Transverse colon (tissue), 4 donors: ENCODE measurements at regions not wholly inside any gene's neighbourhood (a gene's known extent, or its start where the extent isn't known, plus 50 kb on each side); places are given as distances from the start of the nearest gene placed in this dataset.
A peak's percentile ranks its signal among the peaks of the same experiment; 100 is the strongest.

ENCODE experiments used
- DNase-seq: peaks from one replicate; pipeline ENCODE4 v3.0.0-alpha.2; 2019
- H3K27ac ChIP-seq, 4 donors: fragments of 200-600 bp; sonication (generic); 2 replicates each; pipeline ENCODE4 v1.5.1; 2016 to 2018; ENCODE audit warnings: inconsistent platforms in 4 of 4
- H3K27me3 ChIP-seq: fragments of 200-600 bp; sonication (generic); 2 replicates; pipeline ENCODE4 v1.5.1; 2017; ENCODE audit warnings: inconsistent platforms
- H3K36me3 ChIP-seq, 4 donors: fragments of 200-600 bp; sonication (generic); 2 replicates each; pipeline ENCODE4 v1.5.1; 2017 to 2019; ENCODE audit warnings: inconsistent platforms in 4 of 4
- H3K4me1 ChIP-seq, 4 donors: fragments of 200-600 bp; sonication (generic); 2 replicates each; pipeline ENCODE4 v1.5.1; 2017 to 2020; ENCODE audit warnings: inconsistent platforms in 4 of 4
- H3K4me3 ChIP-seq, 4 donors: fragments of 200-600 bp; sonication (generic); 1 replicate in 1 of 4; 2 replicates in 3 of 4; pipeline versions ENCODE4 v1.5.1 to v1.6.1; 2017 to 2019; ENCODE audit warnings: inconsistent platforms in 4 of 4
- H3K9me3 ChIP-seq, 2 donors: fragments of 200-600 bp; sonication (generic); 2 replicates each; pipeline ENCODE4 v1.5.1; 2017 to 2019; ENCODE audit warnings: inconsistent platforms in 2 of 2
- CTCF ChIP-seq, 5 experiments: fragments of 200-600 bp in 3 of 5; fragments of 450-650 bp in 2 of 5; sonication (generic) in 3 of 5; IDR thresholded peaks; 1 replicate in 2 of 5; 2 replicates in 3 of 5; pipeline ENCODE4 v1.5.1; 2016 to 2017; ENCODE audit warnings: antibody characterized with exemption in 5 of 5, inconsistent platforms in 3 of 5, mild to moderate bottlenecking in 2 of 5, moderate library complexity in 1 of 5
- EP300 ChIP-seq: sonication (generic); formaldehyde crosslinking; IDR thresholded peaks from one replicate; pipeline ENCODE4 v1.6.1; 2017; ENCODE audit warnings: antibody characterized with exemption, low read depth
- POLR2A ChIP-seq: fragments of 450-650 bp; IDR thresholded peaks from one replicate; pipeline ENCODE4 v1.6.1; 2016; ENCODE audit warnings: antibody characterized with exemption, mild to moderate bottlenecking, moderate library complexity
- POLR2AphosphoS5 ChIP-seq, 3 donors: sonication (generic); formaldehyde crosslinking; IDR thresholded peaks; one replicate each; pipeline ENCODE4 v1.6.1; 2016; ENCODE audit warnings: antibody characterized with exemption in 3 of 3
- WGBS, 2 donors: methylation state at CpG; one replicate each; pipeline ENCODE4 v1.1.5; 2018; ENCODE audit warnings: low coverage in 1 of 2; 5-methylcytosine and 5-hydroxymethylcytosine counted together
- in situ Hi-C, 4 donors: fragments of 200-750 bp; cut with MboI; loops; one replicate each; pipeline versions ENCODE4 v1.15.0 to v1.15.1; 2017; ENCODE audit warnings: low sequenced_read_pairs in 3 of 4, low pct_ligation_motif_present in 1 of 4, low pct_unique_long_range_greater_than_20kb in 1 of 4
- intact Hi-C: fragments of 100-400 bp; cut with DNase I; formaldehyde crosslinking; loops from one replicate; pipeline ENCODE4 v1.15.1; 2023; ENCODE audit warnings: low total_unique reads

DNA sequence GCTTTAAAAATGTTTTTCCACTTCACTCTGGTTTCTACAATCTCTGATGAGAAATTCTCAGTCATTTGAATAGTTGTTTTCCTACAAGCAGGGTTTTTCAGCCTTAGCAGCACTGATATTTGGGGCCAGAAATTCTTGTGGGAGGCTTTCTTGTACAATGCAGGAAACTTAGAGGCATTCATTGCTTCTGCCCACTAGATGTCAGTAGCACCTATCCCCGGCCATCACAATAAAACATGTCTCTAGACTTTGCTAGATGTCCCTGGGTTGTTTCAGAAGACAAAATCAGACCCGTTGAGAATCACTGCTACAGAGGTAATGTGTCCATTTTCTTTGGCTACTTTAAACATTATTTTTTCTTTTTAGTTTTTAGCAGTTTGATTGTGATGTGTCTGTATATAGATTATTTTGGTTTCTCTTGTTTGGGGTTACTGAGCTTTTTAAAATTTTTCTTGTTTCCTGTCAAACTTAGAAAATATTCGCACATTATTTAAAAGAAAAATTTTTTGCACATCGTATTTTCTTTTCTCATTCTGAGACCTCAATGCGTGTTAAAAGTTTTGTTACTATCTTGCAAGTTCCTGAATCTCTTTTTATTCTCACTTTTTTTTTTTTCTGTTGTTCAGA lies 60.8 kb upstream of the CCDC179 start:
- peak; percentile 8 for DNase-seq
- Histone ChIP-seq H3K9me3 (no peaks in the 10 kb centered on the region), H3K27ac (no peak overlapping the region), H3K4me1 (no peaks in the 10 kb centered on the region), H3K27me3 (no peaks in the 10 kb centered on the region), H3K36me3 (no peaks in the 10 kb centered on the region), H3K4me3 (no peak overlapping the region)
- TF ChIP-seq POLR2AphosphoS5 (IDR thresholded peaks at IDR 0.05) (no peak), POLR2A (no peak), EP300 (no peak), CTCF (IDR thresholded peaks at IDR 0.05) (peak in 4 of 5 experiments; percentile 21 to 52 (median 41))
- intact Hi-C loops = no loop called here
- WGBS, 2 donors = 54 to 66% methylated on average over 4 to 5 of the region's 5 CpGs
- in situ Hi-C loops = no loop called here

- intact Hi-C loops = no loop called here
Measured at GRCh38 chr11:22922672-22923071, 62.4 kb upstream of the CCDC179 start.

GRCh38 chr11:22923561-22923960 lies 63.3 kb upstream of the CCDC179 start:
- Histone ChIP-seq H3K36me3 (no peaks in the 10 kb centered on the region), H3K9me3 (no peaks in the 10 kb centered on the region), H3K27me3 (no peaks in the 10 kb centered on the region), H3K4me1 (peaks cover 0 to 5% (median 0%) of the 10 kb centered on the region in 4 donors), H3K27ac (no peak overlapping the region), H3K4me3 (no peak overlapping the region)
- intact Hi-C loops (no loop called here), in situ Hi-C loops (no loop called here)
- TF ChIP-seq POLR2AphosphoS5 (IDR thresholded peaks at IDR 0.05) (no peak), EP300 (no peak), POLR2A (no peak), CTCF (IDR thresholded peaks at IDR 0.05) (no peak)
- no peak for DNase-seq
- WGBS, 2 donors = 88 to 100% methylated on average over 1 of the region's 1 CpG

More at GRCh38 chr11:22922672-22923071, 62.4 kb upstream of the CCDC179 start:
- H3K4me3 ChIP-seq = no peak overlapping the region
- H3K9me3 ChIP-seq = no peaks in the 10 kb centered on the region
- in situ Hi-C loops = no loop called here
- DNase-seq = no peak
- no peak overlapping the region for H3K27ac ChIP-seq
- TF ChIP-seq EP300 (no peak), CTCF (IDR thresholded peaks at IDR 0.05) (no peak), POLR2A (no peak), POLR2AphosphoS5 (IDR thresholded peaks at IDR 0.05) (no peak)
- H3K4me1 ChIP-seq = no peaks in the 10 kb centered on the region
- no peaks in the 10 kb centered on the region for H3K27me3 ChIP-seq
- 80% methylated on average over 1 of the region's 1 CpG; no CpG with 5 or more reads in 1 of the 2 donors for WGBS, 2 donors
- H3K36me3 ChIP-seq = no peaks in the 10 kb centered on the region

GRCh38 chr11:22926341-22926740 lies 66.1 kb upstream of the CCDC179 start:
- no peaks in the 10 kb centered on the region for H3K27me3 ChIP-seq
- H3K4me3 ChIP-seq = no peak overlapping the region
- no peaks in the 10 kb centered on the region for H3K9me3 ChIP-seq
- intact Hi-C loops = no loop called here
- no peak overlapping the region for H3K27ac ChIP-seq
- H3K4me1 ChIP-seq = peaks cover 0 to 5% (median 0%) of the 10 kb centered on the region in 4 donors
- in situ Hi-C loops = no loop called here
- DNase-seq = no peak
- TF ChIP-seq POLR2A (no peak), CTCF (IDR thresholded peaks at IDR 0.05) (no peak), POLR2AphosphoS5 (IDR thresholded peaks at IDR 0.05) (no peak), EP300 (no peak)
- H3K36me3 ChIP-seq = no peaks in the 10 kb centered on the region
